H1 (cell line): ENCODE measurements at regions not wholly inside any gene's neighbourhood (a gene's known extent, or its start where the extent isn't known, plus 50 kb on each side); places are given as distances from the start of the nearest gene placed in this dataset.

Experiments used
- CTCF ChIA-PET: fragments of 300-600 bp; sonication (Branson Sonifier 250); formaldehyde crosslinking; loops from one replicate; lab custom pipeline; 2021; ENCODE audit not compliant: partially characterized antibody; lab: Charles Lee
- POLR2A ChIA-PET: fragments of 300-600 bp; sonication (Branson Sonifier 250); formaldehyde crosslinking; loops from one replicate; lab custom pipeline; 2021; ENCODE audit warnings: inconsistent platforms; ENCODE audit not compliant: partially characterized antibody; lab: Charles Lee
- DNase-seq, 2 experiments: peaks; one replicate each; pipeline versions ENCODE4 v3.0.0 to v3.0.0-alpha.2; 2010 to 2022; ENCODE audit warnings: low spot score in 2 of 2, low read depth in 1 of 2, mixed read lengths in 1 of 2
- FAIRE-seq: peaks from 2 replicates; lab custom pipeline; 2011; peaks lifted over from hg19 to GRCh38; lab: Jason Lieb, UNC
- H2AFZ ChIP-seq: 2 replicates; pipeline ENCODE4 v1.8.1; 2012; ENCODE audit warnings: low read length, inconsistent platforms
- H2AK5ac ChIP-seq: 2 replicates; pipeline ENCODE4 v1.6.1; 2013; ENCODE audit warnings: low read depth, low read length
- H2BK120ac ChIP-seq: replicated peaks from 2 replicates; pipeline ENCODE3; 2013; ENCODE audit warnings: low read depth, low read length, inconsistent platforms
- H2BK12ac ChIP-seq: 2 replicates; pipeline ENCODE4 v1.6.1; 2013; ENCODE audit warnings: low read depth, low read length
- H2BK15ac ChIP-seq: 2 replicates; pipeline ENCODE4 v1.6.1; 2013; ENCODE audit warnings: low read length
- H2BK20ac ChIP-seq: 2 replicates; pipeline ENCODE4 v1.6.1; 2013; ENCODE audit warnings: low read length
- H2BK5ac ChIP-seq: 2 replicates; pipeline ENCODE4 v1.6.1; 2013; ENCODE audit warnings: low read depth, low read length
- H3K14ac ChIP-seq: 2 replicates; pipeline ENCODE4 v1.6.1; 2013; ENCODE audit warnings: inconsistent platforms; ENCODE audit not compliant: insufficient read length
- H3K18ac ChIP-seq: 2 replicates; pipeline ENCODE4 v1.6.1; 2013; ENCODE audit warnings: low read length; ENCODE audit errors: extremely low read depth
- H3K23ac ChIP-seq: 2 replicates; pipeline ENCODE4 v1.6.1; 2013; ENCODE audit warnings: inconsistent platforms; ENCODE audit not compliant: insufficient read length
- H3K23me2 ChIP-seq: 2 replicates; pipeline ENCODE4 v1.6.1; 2013; ENCODE audit warnings: low read depth, low read length
- H3K27ac ChIP-seq: 2 replicates; pipeline ENCODE4 v1.6.1; 2011; ENCODE audit warnings: low read depth, low read length, inconsistent platforms
- H3K27me3 ChIP-seq, 4 experiments: replicated peaks in 1 of 4; 1 replicate in 1 of 4; 2 replicates in 3 of 4; pipeline versions ENCODE4 v1.6.1 to v1.8.1; 2011 to 2013; ENCODE audit warnings: low read length in 3 of 4, mild to moderate bottlenecking in 3 of 4, inconsistent platforms in 2 of 4, mixed read lengths in 2 of 4, moderate library complexity in 1 of 4; ENCODE audit not compliant: control insufficient read depth in 3 of 4, insufficient read depth in 3 of 4; ENCODE audit errors: extremely low read depth in 1 of 4
- H3K36me3 ChIP-seq, 4 experiments: 2 replicates each; pipeline versions ENCODE4 v1.6.1 to v1.8.1; 2011 to 2013; ENCODE audit warnings: mild to moderate bottlenecking in 4 of 4, low read length in 3 of 4, moderate library complexity in 2 of 4, control low read depth in 1 of 4, inconsistent platforms in 1 of 4; ENCODE audit not compliant: insufficient read depth in 4 of 4, control insufficient read depth in 2 of 4
- H3K4ac ChIP-seq: replicated peaks from 2 replicates; pipeline ENCODE3; 2013; ENCODE audit warnings: low read length, low read depth, mixed read lengths, inconsistent platforms; ENCODE audit not compliant: insufficient read length
- H3K4me1 ChIP-seq, 4 experiments: replicated peaks in 1 of 4; 1 replicate in 1 of 4; 2 replicates in 3 of 4; pipeline versions ENCODE4 v1.6.1 to v1.8.1; 2011 to 2013; ENCODE audit warnings: low read length in 3 of 4, inconsistent platforms in 2 of 4, mixed read lengths in 1 of 4; ENCODE audit not compliant: insufficient read depth in 4 of 4, control insufficient read depth in 3 of 4
- H3K4me2 ChIP-seq, 2 experiments: 2 replicates each; pipeline versions ENCODE4 v1.6.1 to v1.8.1; 2011 to 2013; ENCODE audit warnings: low read depth in 2 of 2, low read length in 2 of 2, control low read depth in 1 of 2, inconsistent platforms in 1 of 2, mild to moderate bottlenecking in 1 of 2; ENCODE audit not compliant: insufficient read depth in 1 of 2
- H3K4me3 ChIP-seq, 4 experiments: fragments of 200-600, 300-600 bp in 1 of 4; sonication (generic), shearing (Covaris generic), sonication (Bioruptor Twin) in 1 of 4; 2 replicates each; pipeline versions ENCODE4 v1.5.1 to v1.8.1; 2011 to 2016; ENCODE audit warnings: low read length in 4 of 4, low read depth in 3 of 4, control low read depth in 2 of 4, inconsistent platforms in 2 of 4, mild to moderate bottlenecking in 2 of 4, mixed read lengths in 1 of 4, moderate library complexity in 1 of 4; ENCODE audit not compliant: insufficient read depth in 2 of 4; ENCODE audit errors: extremely low read depth in 1 of 4
- H3K56ac ChIP-seq: replicated peaks from 2 replicates; pipeline ENCODE3; 2013; ENCODE audit warnings: low read depth, mild to moderate bottlenecking, mixed read lengths, low read length, inconsistent platforms; ENCODE audit not compliant: insufficient read length
- H3K79me1 ChIP-seq: 2 replicates; pipeline ENCODE4 v1.6.1; 2013; ENCODE audit warnings: low read depth, low read length, control low read depth
- H3K79me2 ChIP-seq, 2 experiments: 2 replicates each; pipeline versions ENCODE4 v1.6.1 to v1.8.1; 2012 to 2013; ENCODE audit warnings: low read length in 2 of 2, mild to moderate bottlenecking in 2 of 2, inconsistent platforms in 1 of 2; ENCODE audit not compliant: insufficient read depth in 2 of 2, control insufficient read depth in 1 of 2
- H3K9ac ChIP-seq, 4 experiments: replicated peaks in 1 of 4; 1 replicate in 1 of 4; 2 replicates in 3 of 4; pipeline versions ENCODE4 v1.6.1 to v1.8.1; 2011 to 2013; ENCODE audit warnings: low read depth in 3 of 4, low read length in 3 of 4, control low read depth in 2 of 4, mild to moderate bottlenecking in 2 of 4, moderate library complexity in 2 of 4, inconsistent platforms in 1 of 4; ENCODE audit errors: extremely low read depth in 1 of 4
- H3K9me3 ChIP-seq, 2 experiments: 2 replicates each; pipeline versions ENCODE4 v1.6.1 to v1.8.1; 2012 to 2013; ENCODE audit warnings: mild to moderate bottlenecking in 2 of 2, moderate library complexity in 2 of 2, control low read depth in 1 of 2, inconsistent platforms in 1 of 2, low read depth in 1 of 2, low read length in 1 of 2, mixed read lengths in 1 of 2; ENCODE audit not compliant: insufficient read depth in 2 of 2
- H4K20me1 ChIP-seq, 2 experiments: replicated peaks in 1 of 2; 2 replicates each; pipeline versions ENCODE3 to v1.8.1; 2011 to 2013; ENCODE audit warnings: inconsistent platforms in 2 of 2, low read length in 2 of 2, mild to moderate bottlenecking in 1 of 2; ENCODE audit not compliant: insufficient read depth in 2 of 2, control insufficient read depth in 1 of 2
- H4K5ac ChIP-seq: 2 replicates; pipeline ENCODE4 v1.6.1; 2013; ENCODE audit warnings: low read length, low read depth, mixed read lengths, inconsistent platforms; ENCODE audit not compliant: insufficient read length
- H4K8ac ChIP-seq: 2 replicates; pipeline ENCODE4 v1.8.0; 2013; ENCODE audit warnings: mild to moderate bottlenecking, moderate library complexity, low read length, inconsistent platforms; ENCODE audit not compliant: insufficient read depth; ENCODE audit errors: extremely low read depth
- H4K91ac ChIP-seq: replicated peaks from 2 replicates; pipeline ENCODE3; 2013; ENCODE audit warnings: low read length, mixed read lengths, inconsistent platforms; ENCODE audit not compliant: insufficient read length
- CBX5 ChIP-seq: fragments of 300-800, 300-1000 bp; sonication (generic); IDR thresholded peaks from 2 replicates; pipeline ENCODE4 v1.7.1; 2016; ENCODE audit warnings: antibody characterized with exemption, low read length, low read depth
- E2F6 ChIP-seq: IDR thresholded peaks from 2 replicates; pipeline ENCODE4 v1.6.1; 2012; ENCODE audit warnings: inconsistent platforms
- KDM4A ChIP-seq: IDR thresholded peaks from one replicate; pipeline ENCODE4 v1.7.1; 2012; ENCODE audit warnings: low read depth, mild to moderate bottlenecking, moderate library complexity, low read length, inconsistent platforms; ENCODE audit not compliant: severe bottlenecking
- NANOG ChIP-seq: IDR thresholded peaks from 2 replicates; pipeline ENCODE4 v1.6.1; 2011; ENCODE audit warnings: low read length, low read depth, mild to moderate bottlenecking, inconsistent platforms; ENCODE audit not compliant: insufficient read depth, poor library complexity, severe bottlenecking
- NRF1 ChIP-seq: IDR thresholded peaks from 2 replicates; pipeline ENCODE4 v1.6.1; 2011; ENCODE audit warnings: mild to moderate bottlenecking, low read depth, low read length, improper control_type of control experiment
- RNF2 ChIP-seq: fragments of 200-900, 300-1000 bp; sonication (generic); IDR thresholded peaks from 2 replicates; pipeline ENCODE4 v1.7.1; 2016; ENCODE audit warnings: borderline replicate concordance, low read depth, mild to moderate bottlenecking, antibody characterized with exemption, low read length; ENCODE audit not compliant: poor library complexity, severe bottlenecking; ENCODE audit errors: missing control alignments
- RXRA ChIP-seq: IDR thresholded peaks from 2 replicates; pipeline ENCODE4 v1.6.1; 2011; ENCODE audit warnings: low read depth, mild to moderate bottlenecking, low read length, moderate library complexity; ENCODE audit not compliant: insufficient read depth
- SIRT6 ChIP-seq: IDR thresholded peaks from one replicate; pipeline ENCODE4 v1.7.1; 2012; ENCODE audit warnings: low read length, inconsistent platforms
- SP4 ChIP-seq: IDR thresholded peaks from 2 replicates; pipeline ENCODE4 v1.6.1; 2012; ENCODE audit warnings: low read length, inconsistent platforms
- TAF7 ChIP-seq: optimal IDR thresholded peaks from 2 replicates; pipeline ENCODE3; 2011; ENCODE audit warnings: low read depth, mild to moderate bottlenecking, inconsistent platforms, low read length, moderate library complexity, borderline replicate concordance
- TBP ChIP-seq: IDR thresholded peaks from 2 replicates; pipeline ENCODE4 v1.6.1; 2011; ENCODE audit warnings: low read depth, low read length, improper control_type of control experiment
- WGBS, 2 experiments: shearing (Covaris generic) in 1 of 2; methylation state at CpG; one replicate each; pipeline versions ENCODE4 v1.1.6 to v1.1.7; 2013 to 2015; ENCODE audit warnings: low lambda C conversion rate in 2 of 2, mixed read lengths in 2 of 2, inconsistent platforms in 1 of 2, low coverage in 1 of 2, missing lambda C conversion rate in 1 of 2; ENCODE audit not compliant: insufficient replicate concordance in 2 of 2, insufficient coverage in 1 of 2, insufficient read length in 1 of 2; ENCODE audit errors: extremely low coverage in 1 of 2, missing lambda C conversion rate in 1 of 2; 5-methylcytosine and 5-hydroxymethylcytosine counted together
- TF ChIP-seq, protein P1 (sequence below): IDR thresholded peaks from 2 replicates; pipeline ENCODE4 v1.6.1; 2012; ENCODE audit warnings: inconsistent platforms

DNA sequence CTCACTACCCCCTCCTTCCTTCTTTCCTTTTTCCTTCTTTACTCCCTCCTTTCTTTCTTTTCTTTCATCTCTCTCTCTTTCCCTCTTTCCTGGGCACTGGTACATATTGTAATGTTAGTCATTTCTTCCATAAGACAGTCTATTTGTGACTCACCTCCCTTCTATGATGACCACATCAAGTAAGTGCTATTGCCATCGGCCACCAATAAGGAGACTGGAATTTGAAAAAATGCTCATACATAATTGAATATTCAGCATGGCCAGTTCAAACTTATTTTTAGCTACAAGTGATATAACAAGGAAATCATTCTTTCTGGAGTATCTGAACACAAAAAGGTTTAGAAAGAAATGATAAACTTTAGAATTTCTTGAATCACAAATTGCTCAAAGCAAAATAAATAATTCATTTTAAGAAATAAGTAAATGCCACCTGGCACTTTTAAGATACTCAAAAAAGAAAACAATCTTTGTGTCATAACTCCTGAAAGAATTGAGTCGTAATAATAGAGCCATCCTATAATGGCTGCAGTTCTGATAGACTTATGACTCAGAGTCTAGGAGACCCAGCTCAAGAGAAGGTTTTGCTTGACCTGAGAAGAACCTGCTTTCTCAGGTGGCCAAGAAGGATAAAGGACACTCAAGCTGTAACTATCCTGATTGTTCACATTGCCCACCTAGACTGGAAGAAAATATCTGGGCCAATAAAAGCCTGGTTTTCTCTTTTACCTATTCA, 51.6 kb upstream of the CCBE1 start:
- H3K18ac ChIP-seq: no peak overlapping the region
- no peak overlapping the region for H2BK20ac ChIP-seq
- H4K5ac ChIP-seq: no peak overlapping the region
- H3K27ac ChIP-seq: no peak overlapping the region
- H3K79me1 ChIP-seq: no peaks in the 10 kb centered on the region
- no peak for FAIRE-seq
- 85% methylated on average over 2 of the region's 2 CpGs; no CpG with 5 or more reads in 1 of the 2 experiments for WGBS, 2 experiments
- ChIA-PET POLR2A (no interaction called here), CTCF (interaction anchor here (1.1 kb wide), 1 partner anchor 34 kb away, joined by 3 read pairs; no protein-coding TSS in a partner anchor)
- no peak overlapping the region for H3K14ac ChIP-seq
- H4K91ac ChIP-seq: no peak overlapping the region
- H3K27me3 ChIP-seq: no peaks in the 10 kb centered on the region
- no peak overlapping the region for H3K56ac ChIP-seq
- no peaks in the 10 kb centered on the region for H3K36me3 ChIP-seq
- no peak overlapping the region for H2AFZ ChIP-seq
- H3K79me2 ChIP-seq: no peaks in the 10 kb centered on the region
- no peak overlapping the region for H3K23ac ChIP-seq
- no peak overlapping the region for H2BK12ac ChIP-seq
- no peaks in the 10 kb centered on the region for H3K23me2 ChIP-seq
- no peak overlapping the region for H2BK15ac ChIP-seq
- no peak overlapping the region for H3K4me3 ChIP-seq
- no peak overlapping the region for H3K4ac ChIP-seq
- no peak overlapping the region for H2BK120ac ChIP-seq
- no peak overlapping the region for H3K4me2 ChIP-seq
- no peaks in the 10 kb centered on the region for H3K4me1 ChIP-seq
- no peak overlapping the region for H4K8ac ChIP-seq
- no peaks in the 10 kb centered on the region for H4K20me1 ChIP-seq
- DNase-seq: no peak
- no peak overlapping the region for H3K9ac ChIP-seq
- H2BK5ac ChIP-seq: no peak overlapping the region
- no peaks in the 10 kb centered on the region for H3K9me3 ChIP-seq
- no peak overlapping the region for H2AK5ac ChIP-seq
- TF ChIP-seq RNF2: no peak
- no peak for TF ChIP-seq CBX5
- TF ChIP-seq SP4: no peak
- TF ChIP-seq NANOG: no peak
- no peak for TF ChIP-seq SIRT6
- no peak for TF ChIP-seq TAF7
- TF ChIP-seq, protein P1, sequence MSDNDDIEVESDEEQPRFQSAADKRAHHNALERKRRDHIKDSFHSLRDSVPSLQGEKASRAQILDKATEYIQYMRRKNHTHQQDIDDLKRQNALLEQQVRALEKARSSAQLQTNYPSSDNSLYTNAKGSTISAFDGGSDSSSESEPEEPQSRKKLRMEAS: no peak
- no peak for TF ChIP-seq E2F6
- no peak for TF ChIP-seq NRF1
- no peak for TF ChIP-seq RXRA
- no peak for TF ChIP-seq TBP
- TF ChIP-seq KDM4A: no peak
